Spleen (tissue), 7 donors: ENCODE measurements at regions not wholly inside any gene's neighbourhood (a gene's known extent, or its start where the extent isn't known, plus 50 kb on each side); places are given as distances from the start of the nearest gene placed in this dataset.

Experiments
- POLR2AphosphoS5 ChIP-seq, 3 donors: sonication (generic); formaldehyde crosslinking; IDR thresholded peaks; one replicate each; pipeline ENCODE4 v1.5.1; 2017; ENCODE audit warnings: antibody characterized with exemption in 3 of 3
- TF ChIP-seq, protein P1 (sequence below), 11 experiments: fragments of 200-600 bp in 7 of 11; fragments of 450-650 bp in 4 of 11; sonication (generic) in 4 of 11; IDR thresholded peaks in 8 of 11; conservative IDR thresholded peaks in 3 of 11; 1 replicate in 7 of 11; 2 replicates in 4 of 11; pipeline versions ENCODE4 v1.4.0 to v1.8.0; 2016 to 2021; ENCODE audit warnings: antibody characterized with exemption in 11 of 11, inconsistent platforms in 4 of 11, mild to moderate bottlenecking in 1 of 11
- donor health status: DM: no; HTN: no; CAD: no; lungs with moderate emphysema.
- donor health status: DM: no; HTN: no; CAD: no.
- donor health status: DM: no; HTN: no; CAD: no.

DNA sequence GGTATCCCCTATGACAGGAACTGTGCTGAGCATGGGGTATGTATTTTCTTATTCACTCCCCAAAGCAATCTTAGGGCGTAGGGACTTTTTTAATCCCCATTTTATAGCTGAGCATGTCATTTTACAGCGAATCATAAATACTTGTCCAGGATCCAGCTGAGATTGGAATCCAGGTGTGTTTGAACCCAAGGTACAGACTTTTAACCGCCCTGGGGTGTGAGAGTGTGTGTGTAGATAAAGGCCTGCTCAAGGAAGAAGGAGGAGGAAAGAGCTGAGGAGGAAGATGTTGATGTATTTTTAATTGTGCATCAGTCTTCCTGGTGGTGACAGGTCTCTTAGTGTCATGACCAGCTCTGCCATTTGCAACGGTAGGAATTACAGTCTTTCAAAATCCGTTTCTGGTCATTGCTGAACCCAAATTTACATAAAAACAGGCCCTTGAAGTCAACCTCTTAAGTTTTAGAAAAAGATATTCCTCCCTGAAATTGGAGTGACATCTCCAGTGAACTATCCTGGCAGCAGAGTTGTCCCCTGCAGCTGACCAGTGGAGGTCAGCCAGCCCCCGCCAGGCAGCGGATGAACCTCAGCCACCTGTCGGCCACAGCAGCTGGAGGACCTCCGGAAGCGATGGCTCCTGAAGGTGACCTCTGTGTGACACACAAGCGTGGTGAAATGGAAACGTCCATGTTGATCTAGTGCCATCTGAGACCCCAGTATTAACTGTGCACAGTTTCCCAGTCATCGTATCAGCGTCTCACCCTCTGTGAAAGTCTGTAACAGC lies 92.8 kb upstream of the MITF start:
- TF ChIP-seq, protein P1, sequence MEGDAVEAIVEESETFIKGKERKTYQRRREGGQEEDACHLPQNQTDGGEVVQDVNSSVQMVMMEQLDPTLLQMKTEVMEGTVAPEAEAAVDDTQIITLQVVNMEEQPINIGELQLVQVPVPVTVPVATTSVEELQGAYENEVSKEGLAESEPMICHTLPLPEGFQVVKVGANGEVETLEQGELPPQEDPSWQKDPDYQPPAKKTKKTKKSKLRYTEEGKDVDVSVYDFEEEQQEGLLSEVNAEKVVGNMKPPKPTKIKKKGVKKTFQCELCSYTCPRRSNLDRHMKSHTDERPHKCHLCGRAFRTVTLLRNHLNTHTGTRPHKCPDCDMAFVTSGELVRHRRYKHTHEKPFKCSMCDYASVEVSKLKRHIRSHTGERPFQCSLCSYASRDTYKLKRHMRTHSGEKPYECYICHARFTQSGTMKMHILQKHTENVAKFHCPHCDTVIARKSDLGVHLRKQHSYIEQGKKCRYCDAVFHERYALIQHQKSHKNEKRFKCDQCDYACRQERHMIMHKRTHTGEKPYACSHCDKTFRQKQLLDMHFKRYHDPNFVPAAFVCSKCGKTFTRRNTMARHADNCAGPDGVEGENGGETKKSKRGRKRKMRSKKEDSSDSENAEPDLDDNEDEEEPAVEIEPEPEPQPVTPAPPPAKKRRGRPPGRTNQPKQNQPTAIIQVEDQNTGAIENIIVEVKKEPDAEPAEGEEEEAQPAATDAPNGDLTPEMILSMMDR (IDR thresholded peaks at IDR 0.05 in 8 of 11, conservative IDR thresholded peaks at IDR 0.05 in 3 of 11): no peak
- no peak for TF ChIP-seq POLR2AphosphoS5 (IDR thresholded peaks at IDR 0.05)
